Panc1 (cell line): ENCODE measurements at regions not wholly inside any gene's neighbourhood (a gene's known extent, or its start where the extent isn't known, plus 50 kb on each side); places are given as distances from the start of the nearest gene placed in this dataset.

Experiments
- ATAC-seq: fragments of 200-7000 bp; cut with Tn5 transposase; 2 replicates; pipeline ENCODE4 v1.9.1; 2020; ENCODE audit warnings: mild to moderate bottlenecking, moderate library complexity
- BruUV-seq: library from RNA; stranded (reverse); fragments of 400-500 nt; replicated peaks from 2 replicates; lab custom pipeline; 2021; lab: Mats Ljungman, UMichigan
- CTCF ChIA-PET: fragments of 300-600 bp; sonication (Branson Sonifier 250); formaldehyde crosslinking; loops from one replicate; lab custom pipeline; 2022; ENCODE audit warnings: antibody characterized with exemption; lab: Charles Lee
- POLR2A ChIA-PET: fragments of 300-600 bp; sonication (Branson Sonifier 250); formaldehyde crosslinking; loops from one replicate; lab custom pipeline; 2022; ENCODE audit warnings: antibody characterized with exemption; lab: Charles Lee
- DNase-seq: peaks from one replicate; pipeline ENCODE4 v3.0.0-alpha.2; 2010; ENCODE audit warnings: low read depth, low spot score
- H3K27ac ChIP-seq: 2 replicates; pipeline ENCODE4 v1.5.1; 2011; ENCODE audit warnings: mild to moderate bottlenecking, low read length, inconsistent platforms
- H3K27me3 ChIP-seq: fragments of 200-500 bp; sonication (Bioruptor generic); 2 replicates; pipeline ENCODE4 v1.6.0; 2014; ENCODE audit warnings: low read length, inconsistent platforms; ENCODE audit not compliant: control insufficient read depth, insufficient read depth
- H3K36me3 ChIP-seq: fragments of 200-500 bp; sonication (Bioruptor generic); 2 replicates; pipeline ENCODE4 v1.5.1; 2014; ENCODE audit warnings: inconsistent platforms, mild to moderate bottlenecking, low read length, moderate library complexity; ENCODE audit not compliant: control insufficient read depth, insufficient read depth
- H3K4me1 ChIP-seq: 2 replicates; pipeline ENCODE4 v1.5.1; 2011; ENCODE audit warnings: inconsistent platforms, mild to moderate bottlenecking, low read length, moderate library complexity; ENCODE audit not compliant: control insufficient read depth, insufficient read depth
- H3K4me3 ChIP-seq, 2 experiments: 2 replicates each; pipeline ENCODE4 v1.5.1; 2011 to 2012; ENCODE audit warnings: low read depth in 2 of 2, low read length in 2 of 2, mild to moderate bottlenecking in 2 of 2, inconsistent platforms in 1 of 2, moderate library complexity in 1 of 2
- H3K9me3 ChIP-seq: fragments of 200-500 bp; sonication (Bioruptor generic); 2 replicates; pipeline ENCODE4 v1.5.1; 2014; ENCODE audit warnings: low read depth, mild to moderate bottlenecking, inconsistent platforms, low read length, moderate library complexity; ENCODE audit not compliant: control insufficient read depth, insufficient read depth
- POLR2AphosphoS5 ChIP-seq: IDR thresholded peaks from 2 replicates; pipeline ENCODE4 v1.6.1; 2012; ENCODE audit warnings: mild to moderate bottlenecking, low read depth, low read length, moderate library complexity
- SIN3A ChIP-seq: IDR thresholded peaks from 2 replicates; pipeline ENCODE4 v1.6.1; 2012; ENCODE audit warnings: low read depth, mild to moderate bottlenecking, low read length, moderate library complexity, borderline replicate concordance; ENCODE audit not compliant: insufficient read depth
- TCF7L2 ChIP-seq: IDR thresholded peaks from 2 replicates; pipeline ENCODE4 v1.6.1; 2011; ENCODE audit warnings: mild to moderate bottlenecking, low read depth, low read length, inconsistent platforms
- in situ Hi-C: cut with HindIII; loops from 2 replicates; pipeline ENCODE4 v1.10.0; 2016; ENCODE audit warnings: low sequenced_read_pairs, low pct_unique_long_range_greater_than_20kb
- intact Hi-C: fragments of 100-400 bp; cut with micrococcal nuclease; formaldehyde crosslinking; loops from one replicate; pipeline ENCODE4 v1.10.0; 2022; ENCODE audit not compliant: unreplicated experiment
- TF ChIP-seq, protein P1 (sequence below): fragments of 450-650 bp; IDR thresholded peaks from 2 replicates; pipeline ENCODE4 v1.5.1; 2017; ENCODE audit warnings: mild to moderate bottlenecking
- TF ChIP-seq, protein P2 (sequence below), 2 experiments: IDR thresholded peaks; 2 replicates each; pipeline ENCODE4 v1.6.1; 2011 to 2012; ENCODE audit warnings: low read depth in 2 of 2, control low read depth in 1 of 2, low read length in 1 of 2, mild to moderate bottlenecking in 1 of 2, moderate library complexity in 1 of 2; ENCODE audit not compliant: insufficient read depth in 1 of 2

DNA sequence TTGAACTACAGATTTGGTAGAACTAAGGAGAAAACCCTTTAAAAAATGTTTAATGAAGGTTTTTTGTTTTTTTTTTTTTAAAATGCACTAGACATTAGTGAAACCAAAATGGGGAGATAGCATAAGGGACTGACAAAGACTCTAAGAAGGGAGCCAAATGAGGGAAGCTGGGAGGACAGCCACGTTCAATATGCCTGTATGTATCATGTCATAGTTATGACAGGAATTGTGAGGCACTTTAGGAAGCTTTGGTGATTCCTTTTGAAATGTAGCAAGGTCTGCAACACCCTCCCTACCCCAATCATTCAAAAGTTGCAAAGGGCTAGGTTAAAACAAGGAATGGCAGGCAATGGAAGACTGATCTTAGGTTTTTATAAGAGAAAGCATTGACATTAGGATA is 526.0 kb downstream of the TLL1 start:
- TF ChIP-seq, protein P1, sequence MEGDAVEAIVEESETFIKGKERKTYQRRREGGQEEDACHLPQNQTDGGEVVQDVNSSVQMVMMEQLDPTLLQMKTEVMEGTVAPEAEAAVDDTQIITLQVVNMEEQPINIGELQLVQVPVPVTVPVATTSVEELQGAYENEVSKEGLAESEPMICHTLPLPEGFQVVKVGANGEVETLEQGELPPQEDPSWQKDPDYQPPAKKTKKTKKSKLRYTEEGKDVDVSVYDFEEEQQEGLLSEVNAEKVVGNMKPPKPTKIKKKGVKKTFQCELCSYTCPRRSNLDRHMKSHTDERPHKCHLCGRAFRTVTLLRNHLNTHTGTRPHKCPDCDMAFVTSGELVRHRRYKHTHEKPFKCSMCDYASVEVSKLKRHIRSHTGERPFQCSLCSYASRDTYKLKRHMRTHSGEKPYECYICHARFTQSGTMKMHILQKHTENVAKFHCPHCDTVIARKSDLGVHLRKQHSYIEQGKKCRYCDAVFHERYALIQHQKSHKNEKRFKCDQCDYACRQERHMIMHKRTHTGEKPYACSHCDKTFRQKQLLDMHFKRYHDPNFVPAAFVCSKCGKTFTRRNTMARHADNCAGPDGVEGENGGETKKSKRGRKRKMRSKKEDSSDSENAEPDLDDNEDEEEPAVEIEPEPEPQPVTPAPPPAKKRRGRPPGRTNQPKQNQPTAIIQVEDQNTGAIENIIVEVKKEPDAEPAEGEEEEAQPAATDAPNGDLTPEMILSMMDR: no peak
- no peak for TF ChIP-seq SIN3A
- TF ChIP-seq, protein P2, sequence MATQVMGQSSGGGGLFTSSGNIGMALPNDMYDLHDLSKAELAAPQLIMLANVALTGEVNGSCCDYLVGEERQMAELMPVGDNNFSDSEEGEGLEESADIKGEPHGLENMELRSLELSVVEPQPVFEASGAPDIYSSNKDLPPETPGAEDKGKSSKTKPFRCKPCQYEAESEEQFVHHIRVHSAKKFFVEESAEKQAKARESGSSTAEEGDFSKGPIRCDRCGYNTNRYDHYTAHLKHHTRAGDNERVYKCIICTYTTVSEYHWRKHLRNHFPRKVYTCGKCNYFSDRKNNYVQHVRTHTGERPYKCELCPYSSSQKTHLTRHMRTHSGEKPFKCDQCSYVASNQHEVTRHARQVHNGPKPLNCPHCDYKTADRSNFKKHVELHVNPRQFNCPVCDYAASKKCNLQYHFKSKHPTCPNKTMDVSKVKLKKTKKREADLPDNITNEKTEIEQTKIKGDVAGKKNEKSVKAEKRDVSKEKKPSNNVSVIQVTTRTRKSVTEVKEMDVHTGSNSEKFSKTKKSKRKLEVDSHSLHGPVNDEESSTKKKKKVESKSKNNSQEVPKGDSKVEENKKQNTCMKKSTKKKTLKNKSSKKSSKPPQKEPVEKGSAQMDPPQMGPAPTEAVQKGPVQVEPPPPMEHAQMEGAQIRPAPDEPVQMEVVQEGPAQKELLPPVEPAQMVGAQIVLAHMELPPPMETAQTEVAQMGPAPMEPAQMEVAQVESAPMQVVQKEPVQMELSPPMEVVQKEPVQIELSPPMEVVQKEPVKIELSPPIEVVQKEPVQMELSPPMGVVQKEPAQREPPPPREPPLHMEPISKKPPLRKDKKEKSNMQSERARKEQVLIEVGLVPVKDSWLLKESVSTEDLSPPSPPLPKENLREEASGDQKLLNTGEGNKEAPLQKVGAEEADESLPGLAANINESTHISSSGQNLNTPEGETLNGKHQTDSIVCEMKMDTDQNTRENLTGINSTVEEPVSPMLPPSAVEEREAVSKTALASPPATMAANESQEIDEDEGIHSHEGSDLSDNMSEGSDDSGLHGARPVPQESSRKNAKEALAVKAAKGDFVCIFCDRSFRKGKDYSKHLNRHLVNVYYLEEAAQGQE (IDR thresholded peaks at IDR 0.05; ENCODE audit: insufficient read depth in 1 of 2, low read depth in 2 of 2, low read length in 1 of 2): no peak
- Histone ChIP-seq H3K9me3 (no peaks in the 10 kb centered on the region), H3K4me1 (no peaks in the 10 kb centered on the region), H3K27ac (no peak overlapping the region), H3K27me3 (no peaks in the 10 kb centered on the region), H3K36me3 (no peaks in the 10 kb centered on the region), H3K4me3 (no peak overlapping the region)
- in situ Hi-C loops (no loop called here), intact Hi-C loops (no loop called here)
- ChIA-PET POLR2A (no interaction called here), CTCF (no interaction called here)
- no peak for DNase-seq
- BruUV-seq: no TSS peak
- ATAC-seq: no peak

DNA sequence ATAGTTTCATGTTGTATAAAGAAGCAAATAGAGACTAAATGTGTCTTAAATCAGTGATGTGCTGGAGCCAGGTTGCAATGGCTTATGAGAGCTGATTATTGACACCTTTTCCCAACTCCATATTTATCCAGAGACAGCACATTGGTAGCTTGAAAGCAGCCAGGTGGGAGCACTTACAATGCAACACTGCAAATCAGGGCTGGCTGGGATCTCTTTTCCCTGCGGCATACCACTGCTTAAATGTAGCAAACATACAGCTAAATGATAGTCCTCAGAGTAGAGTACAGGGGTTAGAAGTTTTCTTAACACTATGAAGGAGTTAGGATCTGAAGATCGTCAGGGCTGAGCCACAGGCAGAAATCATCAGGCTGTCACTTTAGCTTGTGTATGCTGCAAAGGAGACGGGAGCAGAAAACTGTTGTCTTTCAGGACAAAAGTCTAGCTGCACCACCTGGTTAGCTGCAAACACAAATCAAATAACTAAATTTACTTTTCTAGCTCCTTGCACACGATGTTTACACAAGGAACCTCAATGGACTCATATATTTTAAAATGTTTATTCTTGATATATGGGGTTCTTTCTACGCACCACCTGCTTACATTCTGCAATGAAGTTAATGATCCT is 527.3 kb downstream of the TLL1 start:
- Histone ChIP-seq H3K4me3 (no peak overlapping the region), H3K27ac (no peak overlapping the region), H3K4me1 (no peaks in the 10 kb centered on the region), H3K27me3 (no peaks in the 10 kb centered on the region), H3K9me3 (no peaks in the 10 kb centered on the region), H3K36me3 (no peaks in the 10 kb centered on the region)
- intact Hi-C loops: no loop called here
- ChIA-PET POLR2A (no interaction called here), CTCF (no interaction called here)
- in situ Hi-C loops: no loop called here
- no peak for DNase-seq
- TF ChIP-seq, protein P1: no peak
- TF ChIP-seq, protein P2 (IDR thresholded peaks at IDR 0.05; ENCODE audit: insufficient read depth in 1 of 2, low read depth in 2 of 2, low read length in 1 of 2): no peak
- no peak for TF ChIP-seq SIN3A
- TF ChIP-seq TCF7L2: no peak
- TF ChIP-seq POLR2AphosphoS5: no peak
- ATAC-seq: no peak
- no TSS peak for BruUV-seq
